Stomach (tissue), 8 donors: ENCODE measurements at regions not wholly inside any gene's neighbourhood (a gene's known extent, or its start where the extent isn't known, plus 50 kb on each side); places are given as distances from the start of the nearest gene placed in this dataset.

Experiments
- DNase-seq, 2 donors: peaks; one replicate each; pipeline versions ENCODE4 v3.0.0 to v3.0.0-alpha.2; 2013 to 2019
- H3K27ac ChIP-seq, 5 donors: fragments of 200-600 bp in 4 of 5; sonication (generic) in 4 of 5; one replicate each; pipeline ENCODE4 v1.5.1; 2013 to 2019; ENCODE audit warnings: mild to moderate bottlenecking in 1 of 5, moderate library complexity in 1 of 5
- H3K27me3 ChIP-seq, 3 donors: fragments of 200-600 bp; sonication (generic); one replicate each; pipeline ENCODE4 v1.5.1; 2017 to 2019; ENCODE audit warnings: mixed run types in 1 of 3
- H3K36me3 ChIP-seq, 4 donors: fragments of 200-600 bp; sonication (generic); 1 replicate in 3 of 4; 2 replicates in 1 of 4; pipeline ENCODE4 v1.5.1; 2016 to 2019
- H3K4me1 ChIP-seq, 4 donors: fragments of 200-600 bp; sonication (generic); one replicate each; pipeline ENCODE4 v1.5.1; 2016 to 2019
- H3K4me3 ChIP-seq, 4 donors: fragments of 200-600 bp; sonication (generic) in 3 of 4; one replicate each; pipeline ENCODE4 v1.5.1; 2016 to 2019; ENCODE audit warnings: mild to moderate bottlenecking in 1 of 4
- H3K9me3 ChIP-seq, 4 donors: fragments of 200-600 bp; sonication (generic); one replicate each; pipeline ENCODE4 v1.5.1; 2016 to 2019
- EP300 ChIP-seq: sonication (generic); formaldehyde crosslinking; IDR thresholded peaks from one replicate; pipeline ENCODE4 v1.6.1; 2017; ENCODE audit warnings: antibody characterized with exemption
- POLR2A ChIP-seq, 4 donors: fragments of 450-650 bp; IDR thresholded peaks; one replicate each; pipeline ENCODE4 v1.6.1; 2016; ENCODE audit warnings: antibody characterized with exemption in 4 of 4, control low read depth in 2 of 4, mild to moderate bottlenecking in 1 of 4, moderate library complexity in 1 of 4
- POLR2AphosphoS5 ChIP-seq, 3 donors: sonication (generic); formaldehyde crosslinking; IDR thresholded peaks; one replicate each; pipeline ENCODE4 v1.6.1; 2016; ENCODE audit warnings: antibody characterized with exemption in 3 of 3
- WGBS, 5 donors: extraction: QIAGEN DNeasy Blood & Tissue Kit in 3 of 5; methylation state at CpG; one replicate each; pipeline versions ENCODE4 v1.1.5 to v1.1.7; 2013 to 2018; 5-methylcytosine and 5-hydroxymethylcytosine counted together
- intact Hi-C: fragments of 100-400 bp; cut with DNase I; formaldehyde crosslinking; loops from one replicate; pipeline ENCODE4 v1.15.1; 2023; ENCODE audit warnings: low total_unique reads
- TF ChIP-seq, protein P1 (sequence below), 7 experiments: fragments of 450-650 bp in 4 of 7; fragments of 200-600 bp in 3 of 7; sonication (generic) in 3 of 7; IDR thresholded peaks; one replicate each; pipeline ENCODE4 v1.5.1; 2016 to 2019; ENCODE audit warnings: antibody characterized with exemption in 7 of 7, control low read depth in 2 of 7, mild to moderate bottlenecking in 1 of 7
- donor health status: healthy with polysubstance abuse.
- donor health status: Bipolar disorder and iron deficiency.
- donor health status: healthy.

DNA sequence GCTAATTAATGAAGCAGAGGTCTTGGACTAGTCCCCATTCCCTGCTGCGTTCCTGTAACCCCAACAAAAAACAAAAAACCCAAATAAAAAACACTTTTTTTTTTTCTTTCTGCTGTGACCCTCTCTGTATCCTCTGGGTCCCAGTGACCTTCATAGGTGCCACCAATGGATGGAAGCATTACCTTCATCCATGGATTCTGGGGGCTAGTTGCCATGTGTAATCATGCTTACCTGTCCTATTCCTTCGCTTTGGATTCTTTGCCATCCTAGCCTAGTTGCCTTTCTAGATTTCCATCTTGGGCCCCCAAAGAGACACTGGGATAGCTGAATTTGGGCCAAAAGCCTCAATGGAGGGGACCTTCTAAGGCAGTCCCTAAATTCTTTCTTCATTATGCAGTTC is 1208.7 kb downstream of the BRINP3 start:
- DNase-seq: peak in 1 of 2 donors; percentile 3
- no peak overlapping the region for H3K4me3 ChIP-seq
- no peak overlapping the region for H3K27ac ChIP-seq
- WGBS, 5 donors: 53 to 86% (median 71%) methylated on average over 2 of the region's 2 CpGs
- TF ChIP-seq, protein P1, sequence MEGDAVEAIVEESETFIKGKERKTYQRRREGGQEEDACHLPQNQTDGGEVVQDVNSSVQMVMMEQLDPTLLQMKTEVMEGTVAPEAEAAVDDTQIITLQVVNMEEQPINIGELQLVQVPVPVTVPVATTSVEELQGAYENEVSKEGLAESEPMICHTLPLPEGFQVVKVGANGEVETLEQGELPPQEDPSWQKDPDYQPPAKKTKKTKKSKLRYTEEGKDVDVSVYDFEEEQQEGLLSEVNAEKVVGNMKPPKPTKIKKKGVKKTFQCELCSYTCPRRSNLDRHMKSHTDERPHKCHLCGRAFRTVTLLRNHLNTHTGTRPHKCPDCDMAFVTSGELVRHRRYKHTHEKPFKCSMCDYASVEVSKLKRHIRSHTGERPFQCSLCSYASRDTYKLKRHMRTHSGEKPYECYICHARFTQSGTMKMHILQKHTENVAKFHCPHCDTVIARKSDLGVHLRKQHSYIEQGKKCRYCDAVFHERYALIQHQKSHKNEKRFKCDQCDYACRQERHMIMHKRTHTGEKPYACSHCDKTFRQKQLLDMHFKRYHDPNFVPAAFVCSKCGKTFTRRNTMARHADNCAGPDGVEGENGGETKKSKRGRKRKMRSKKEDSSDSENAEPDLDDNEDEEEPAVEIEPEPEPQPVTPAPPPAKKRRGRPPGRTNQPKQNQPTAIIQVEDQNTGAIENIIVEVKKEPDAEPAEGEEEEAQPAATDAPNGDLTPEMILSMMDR (IDR thresholded peaks at IDR 0.05): no peak
- no peak for TF ChIP-seq POLR2A (IDR thresholded peaks at IDR 0.05)
- no peak for TF ChIP-seq POLR2AphosphoS5 (IDR thresholded peaks at IDR 0.05)
- no peak for TF ChIP-seq EP300
- H3K27me3 ChIP-seq: no peaks in the 10 kb centered on the region
- H3K36me3 ChIP-seq: no peaks in the 10 kb centered on the region
- H3K9me3 ChIP-seq: peaks cover 3 to 61% (median 50%) of the 10 kb centered on the region in 4 donors
- H3K4me1 ChIP-seq: no peaks in the 10 kb centered on the region
- intact Hi-C loops: no loop called here

DNA sequence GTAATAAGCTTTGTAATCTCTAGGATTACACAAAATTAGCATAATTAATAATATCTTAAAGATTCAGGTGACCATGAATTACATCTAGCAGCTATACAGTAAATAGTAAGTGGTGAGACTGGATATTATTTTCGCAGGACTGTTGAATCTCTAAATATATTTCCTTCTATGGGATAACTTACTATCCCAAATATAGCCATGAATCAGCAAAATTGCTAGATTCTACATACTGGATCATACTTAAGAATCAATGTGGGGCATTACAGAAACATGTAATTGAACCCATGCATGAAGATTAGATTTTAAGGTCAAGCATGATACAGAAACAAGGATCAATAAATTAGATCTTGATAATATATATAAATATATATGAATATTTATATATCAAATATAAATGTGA is 1203.4 kb downstream of the BRINP3 start:
- no peaks in the 10 kb centered on the region for H3K36me3 ChIP-seq
- H3K9me3 ChIP-seq: peaks cover 3 to 22% (median 17%) of the 10 kb centered on the region in 4 donors
- H3K27me3 ChIP-seq: no peaks in the 10 kb centered on the region
- no peak for DNase-seq
- no peak overlapping the region for H3K27ac ChIP-seq
- no peak overlapping the region for H3K4me3 ChIP-seq
- intact Hi-C loops: no loop called here
- WGBS, 5 donors: 91 to 94% (median 92%) methylated on average over 1 of the region's 1 CpG
- TF ChIP-seq EP300 (no peak), POLR2A (IDR thresholded peaks at IDR 0.05) (no peak), POLR2AphosphoS5 (IDR thresholded peaks at IDR 0.05) (no peak)
- TF ChIP-seq, protein P1 (IDR thresholded peaks at IDR 0.05): no peak
- no peaks in the 10 kb centered on the region for H3K4me1 ChIP-seq

DNA sequence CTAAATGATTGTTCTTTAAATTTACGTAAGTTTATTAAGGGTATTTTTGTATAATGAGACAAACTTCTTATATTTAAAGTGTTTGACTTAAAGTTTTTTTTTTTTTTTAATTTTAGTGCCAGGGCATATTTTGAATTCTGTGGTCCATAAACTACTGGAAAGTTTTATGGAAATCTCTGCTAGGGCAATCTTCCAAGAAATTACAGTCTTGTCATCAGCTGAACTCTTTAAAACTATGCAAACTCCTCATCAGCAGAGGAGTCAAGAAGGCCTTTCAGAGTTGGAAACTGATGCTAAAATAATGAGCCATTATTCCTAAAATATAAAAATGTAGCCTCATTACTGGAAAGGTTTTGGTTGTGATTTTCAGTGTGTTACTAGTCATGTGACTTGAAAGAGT is 1201.9 kb downstream of the BRINP3 start:
- 78 to 98% (median 91%) methylated on average over 1 of the region's 1 CpG for WGBS, 5 donors
- no peak for TF ChIP-seq EP300
- intact Hi-C loops: no loop called here
- DNase-seq: peak in 1 of 2 donors; percentile 18
- Histone ChIP-seq H3K9me3 (peaks cover 0 to 7% (median 3%) of the 10 kb centered on the region in 4 donors), H3K27ac (no peak overlapping the region), H3K36me3 (no peaks in the 10 kb centered on the region), H3K4me1 (no peaks in the 10 kb centered on the region), H3K4me3 (no peak overlapping the region), H3K27me3 (no peaks in the 10 kb centered on the region)

DNA sequence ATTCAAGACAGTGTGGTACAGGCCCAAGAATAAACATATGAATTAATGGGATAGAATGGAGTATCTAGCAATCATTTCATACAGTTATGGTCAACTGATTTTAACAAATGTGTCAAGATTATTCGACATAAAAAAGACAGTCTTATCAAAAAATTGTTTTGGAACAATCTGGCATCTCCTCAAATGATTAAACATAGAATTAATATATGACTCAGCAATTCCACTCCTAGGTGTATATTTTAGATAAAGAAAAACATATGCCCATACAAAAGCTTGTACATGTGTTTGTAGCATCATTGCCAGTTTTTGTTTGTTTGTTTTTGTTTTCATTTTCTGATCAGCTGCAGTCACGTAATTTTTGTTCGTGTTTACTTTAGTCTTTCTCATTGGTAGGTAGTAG is 1188.3 kb downstream of the BRINP3 start:
- H3K4me3 ChIP-seq: no peak overlapping the region
- no peaks in the 10 kb centered on the region for H3K27me3 ChIP-seq
- WGBS, 5 donors: 69 to 83% (median 75%) methylated on average over 3 of the region's 3 CpGs
- intact Hi-C loops: no loop called here
- no peaks in the 10 kb centered on the region for H3K36me3 ChIP-seq
- TF ChIP-seq POLR2A (IDR thresholded peaks at IDR 0.05) (no peak), EP300 (no peak), POLR2AphosphoS5 (IDR thresholded peaks at IDR 0.05) (no peak)
- TF ChIP-seq, protein P1 (IDR thresholded peaks at IDR 0.05): no peak
- H3K27ac ChIP-seq: no peak overlapping the region
- no peaks in the 10 kb centered on the region for H3K4me1 ChIP-seq
- no peak for DNase-seq
- H3K9me3 ChIP-seq: no peaks in the 10 kb centered on the region

DNA sequence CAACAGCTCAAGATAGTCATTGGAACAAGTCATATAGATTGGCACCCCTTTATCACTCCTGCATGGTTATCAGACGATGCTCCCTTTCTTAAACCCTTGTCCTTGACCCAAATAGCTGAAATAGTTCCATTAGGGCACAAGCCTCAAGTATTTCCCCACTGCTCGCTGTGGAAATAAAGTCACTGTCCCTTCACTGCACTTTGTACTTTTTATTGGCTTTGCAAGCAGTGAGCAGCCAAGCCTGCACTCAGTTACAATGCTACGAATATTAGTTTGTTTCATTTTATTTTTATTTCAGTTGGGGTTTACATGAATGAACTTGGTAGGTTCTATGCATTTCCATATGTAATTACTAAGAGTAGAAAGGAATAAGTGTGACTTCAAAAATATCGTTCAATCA is 1176.4 kb downstream of the BRINP3 start:
- intact Hi-C loops: no loop called here
- no peak overlapping the region for H3K4me3 ChIP-seq
- 63 to 77% (median 70%) methylated on average over 4 of the region's 4 CpGs for WGBS, 5 donors
- DNase-seq: no peak
- TF ChIP-seq POLR2AphosphoS5 (IDR thresholded peaks at IDR 0.05) (no peak), POLR2A (IDR thresholded peaks at IDR 0.05) (no peak), EP300 (no peak)
- no peaks in the 10 kb centered on the region for H3K27me3 ChIP-seq
- no peaks in the 10 kb centered on the region for H3K9me3 ChIP-seq
- no peaks in the 10 kb centered on the region for H3K36me3 ChIP-seq
- no peaks in the 10 kb centered on the region for H3K4me1 ChIP-seq
- no peak overlapping the region for H3K27ac ChIP-seq
